Esophagus squamous epithelium (tissue), 4 donors: ENCODE measurements at regions not wholly inside any gene's neighbourhood (a gene's known extent, or its start where the extent isn't known, plus 50 kb on each side); places are given as distances from the start of the nearest gene placed in this dataset.

Experiments used
- small RNA-seq, 4 donors: library from RNA; depleted of rRNA; stranded (forward); fragments of <200 nt; gene quantifications; one replicate each; pipeline ENCODE3, GENCODE V24; 2016

Small RNAs in the stretch of these regions (small RNA-seq; reads per million reads assigned to genes)
- 0 reads per million in 4 donors for gene AC133561.3
- 0 reads per million in 4 donors for gene AC133561.4
- 0 reads per million in 4 donors for gene AC140658.4
